Dendritic cell treated with granulocyte-macrophage colony-stimulating factor and Interleukin-4, amounts not matched to agents 40 ng/mL and 50 ng/mL, for 4 days (primary cell): ENCODE measurements at regions not wholly inside any gene's neighbourhood (a gene's known extent, or its start where the extent isn't known, plus 50 kb on each side); places are given as distances from the start of the nearest gene placed in this dataset.
"Not testable (repeated sequence)": the region's sequence is repeated elsewhere in the genome, so short reads cannot be mapped to it uniquely, and the experiment has no call there.

Experiments
- H3K27ac Mint-ChIP-seq: one replicate; pipeline ENCODE4 v1.8.0; 2022; ENCODE audit warnings: mild to moderate bottlenecking, mixed read lengths
- H3K27me3 Mint-ChIP-seq: one replicate; pipeline ENCODE4 v1.8.0; 2022; ENCODE audit warnings: mild to moderate bottlenecking, mixed read lengths
- H3K36me3 Mint-ChIP-seq: one replicate; pipeline ENCODE4 v1.8.0; 2022; ENCODE audit warnings: low read depth, mixed read lengths
- H3K4me1 Mint-ChIP-seq: one replicate; pipeline ENCODE4 v1.8.0; 2022; ENCODE audit warnings: low read depth, mixed read lengths
- H3K4me3 Mint-ChIP-seq: one replicate; pipeline ENCODE4 v1.8.0; 2022; ENCODE audit warnings: mild to moderate bottlenecking, moderate library complexity, mixed read lengths
- H3K9me3 Mint-ChIP-seq: one replicate; pipeline ENCODE4 v1.8.0; 2022; ENCODE audit warnings: mixed read lengths
- intact Hi-C: fragments of 100-400 bp; cut with micrococcal nuclease; formaldehyde crosslinking; loops from one replicate; pipeline ENCODE4 v1.15.0; 2022

DNA sequence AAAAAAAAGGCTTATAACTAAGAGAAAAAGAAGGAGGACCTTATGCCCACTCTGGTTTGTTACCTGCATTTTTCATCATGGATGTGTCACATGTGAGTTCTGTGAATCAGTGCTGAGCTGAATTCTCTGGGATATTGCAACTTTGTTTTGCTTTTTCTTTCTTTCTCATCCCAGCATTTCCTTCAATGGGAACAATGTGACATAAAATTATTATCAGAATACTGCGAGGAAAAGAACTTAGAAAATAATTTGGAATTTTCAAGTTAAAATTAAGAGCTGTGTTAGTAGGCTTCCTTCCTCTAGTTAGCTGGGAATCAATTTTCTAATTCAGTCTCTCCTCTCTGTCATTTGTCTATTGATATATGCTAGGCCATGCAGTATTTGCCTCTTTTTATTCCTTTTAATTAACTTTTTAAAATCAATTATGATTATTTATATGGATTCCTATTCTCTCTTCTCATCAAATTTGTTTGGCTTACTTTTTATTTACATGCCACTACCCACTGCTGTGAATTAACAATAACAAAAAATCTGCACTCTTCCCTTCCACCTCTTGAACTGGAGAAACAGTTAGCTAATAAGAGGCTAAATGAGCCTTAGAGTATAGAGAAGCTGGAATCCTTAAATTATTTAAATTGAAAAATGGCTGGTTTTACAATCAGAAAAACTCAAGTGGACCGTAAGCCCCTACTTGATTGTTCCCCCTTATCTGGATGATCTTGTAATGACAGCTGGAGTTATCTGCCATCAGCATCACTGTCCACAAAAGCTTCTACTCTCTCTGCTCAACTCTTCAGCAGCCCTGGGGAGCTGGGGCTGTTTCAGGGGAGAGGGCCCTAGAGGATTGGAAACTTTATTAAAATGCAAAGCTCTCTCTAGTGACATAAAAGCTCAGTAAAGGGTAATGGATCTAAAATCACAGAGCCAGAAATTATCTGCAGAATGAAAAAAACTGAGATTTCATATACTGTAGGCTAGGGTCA lies 95.3 kb upstream of the SOX2 start:
- Mint-ChIP-seq H3K27ac (no peak overlapping the region), H3K9me3 (no peaks in the 10 kb centered on the region), H3K36me3 (no peaks in the 10 kb centered on the region), H3K4me1 (no peaks in the 10 kb centered on the region), H3K4me3 (no peak overlapping the region), H3K27me3 (no peaks in the 10 kb centered on the region)
- intact Hi-C loops: no loop called here

DNA sequence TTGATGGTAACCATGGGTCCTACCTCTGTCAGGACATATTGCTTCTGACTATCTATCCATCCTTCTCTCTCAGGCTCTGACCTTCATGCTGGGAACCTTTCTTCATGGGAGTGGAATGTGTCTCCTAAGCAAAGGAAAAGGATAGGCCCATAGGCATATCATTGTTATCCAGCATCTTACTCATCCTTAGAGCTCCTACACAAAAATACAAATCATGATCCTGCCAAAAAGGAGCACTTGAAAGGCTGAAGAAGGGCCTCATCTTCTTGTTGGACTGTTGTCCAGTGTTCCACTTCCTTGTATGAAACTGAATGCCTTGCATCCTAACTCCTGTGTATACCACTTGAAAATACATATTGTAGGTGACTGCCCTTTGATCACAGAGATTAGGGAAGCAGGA lies 96.1 kb upstream of the SOX2 start:
- Mint-ChIP-seq H3K27me3 (no peaks in the 10 kb centered on the region), H3K4me3 (no peak overlapping the region), H3K36me3 (no peaks in the 10 kb centered on the region), H3K4me1 (no peaks in the 10 kb centered on the region), H3K9me3 (no peaks in the 10 kb centered on the region), H3K27ac (no peak overlapping the region)
- intact Hi-C loops: no loop called here

DNA sequence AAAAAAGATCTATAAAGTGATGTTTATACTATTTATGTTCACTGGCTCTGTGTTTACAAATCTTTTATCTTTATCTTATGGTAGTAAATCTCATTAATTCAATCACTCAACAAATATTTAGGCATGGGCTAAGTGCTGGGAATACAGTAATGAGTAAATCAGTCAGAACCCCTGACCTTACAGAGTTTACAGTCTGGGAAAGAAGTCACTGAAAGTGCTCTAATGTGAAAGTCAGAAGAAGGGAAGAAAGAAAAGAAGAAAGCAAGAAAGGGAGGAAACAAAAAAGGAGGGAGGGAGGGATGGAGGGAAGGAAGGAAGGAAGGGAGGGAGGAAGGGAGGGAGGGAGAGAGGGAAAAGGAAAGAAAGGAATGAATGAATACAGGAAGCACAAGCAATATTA lies 96.8 kb upstream of the SOX2 start:
- no peak overlapping the region for H3K27ac Mint-ChIP-seq
- no peaks in the 10 kb centered on the region for H3K36me3 Mint-ChIP-seq
- H3K4me1 Mint-ChIP-seq: no peaks in the 10 kb centered on the region
- no peaks in the 10 kb centered on the region for H3K9me3 Mint-ChIP-seq
- no peaks in the 10 kb centered on the region for H3K27me3 Mint-ChIP-seq
- intact Hi-C loops: no loop called here
- no peak overlapping the region for H3K4me3 Mint-ChIP-seq

DNA sequence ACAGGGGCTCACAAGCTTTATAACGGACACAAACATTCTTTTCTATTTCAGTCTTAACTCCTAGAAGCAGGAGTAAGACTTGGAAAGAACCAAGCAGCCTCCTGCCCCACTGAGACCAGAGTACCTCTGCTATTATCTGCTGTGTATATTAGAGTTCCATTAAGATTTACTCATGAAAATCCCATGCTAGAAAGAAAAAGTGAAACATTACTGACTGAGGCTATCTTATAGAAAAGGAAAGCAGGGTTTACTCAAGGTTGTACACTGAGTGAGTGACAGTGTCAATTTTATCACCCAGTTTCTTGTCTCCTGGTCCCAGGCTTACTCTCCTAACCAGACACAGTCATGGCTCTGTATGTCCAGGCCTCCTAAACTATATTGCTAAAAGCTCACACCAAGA lies 97.9 kb upstream of the SOX2 start:
- Mint-ChIP-seq H3K27me3 (no peaks in the 10 kb centered on the region), H3K36me3 (no peaks in the 10 kb centered on the region), H3K9me3 (no peaks in the 10 kb centered on the region), H3K4me3 (no peak overlapping the region), H3K27ac (no peak overlapping the region), H3K4me1 (no peaks in the 10 kb centered on the region)
- intact Hi-C loops: no loop called here

DNA sequence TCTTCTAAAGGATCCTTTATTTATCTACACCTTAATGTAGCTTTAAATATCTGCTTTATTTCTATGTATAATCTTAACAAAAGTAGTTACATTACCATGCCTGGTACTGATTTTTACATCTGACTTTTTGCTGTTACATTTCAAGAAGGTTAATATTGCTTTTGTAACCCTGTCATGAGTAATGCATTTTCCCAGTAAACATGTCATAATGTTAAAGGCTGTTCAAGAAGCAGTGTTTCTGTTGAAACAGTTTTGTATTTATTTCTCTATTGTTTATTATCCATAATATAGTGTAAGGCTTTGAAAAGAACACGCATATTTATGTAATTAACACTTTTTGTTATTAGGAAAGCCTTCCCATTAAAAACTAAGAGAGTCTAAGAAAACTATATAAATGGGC lies 98.5 kb upstream of the SOX2 start:
- no peak overlapping the region for H3K4me3 Mint-ChIP-seq
- H3K36me3 Mint-ChIP-seq: no peaks in the 10 kb centered on the region
- no peaks in the 10 kb centered on the region for H3K4me1 Mint-ChIP-seq

DNA sequence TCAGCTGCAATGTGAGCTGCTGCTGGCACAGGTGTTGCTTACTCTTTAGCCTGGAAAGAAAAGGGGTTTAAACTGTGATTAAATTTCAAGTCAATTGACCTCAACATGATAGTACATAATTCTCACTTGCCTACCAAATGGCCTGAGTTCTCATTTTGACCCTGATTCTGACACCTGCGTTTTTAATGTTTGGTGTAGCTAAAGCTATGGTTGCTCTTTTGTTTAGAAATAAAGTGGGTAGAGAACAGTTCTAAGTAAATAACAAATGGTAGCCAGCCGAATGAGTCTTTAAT lies 100.8 kb upstream of the SOX2 start:
- intact Hi-C loops: no loop called here
- H3K27me3 Mint-ChIP-seq: no peaks in the 10 kb centered on the region
- H3K4me1 Mint-ChIP-seq: no peaks in the 10 kb centered on the region
- H3K27ac Mint-ChIP-seq: no peak overlapping the region
- no peak overlapping the region for H3K4me3 Mint-ChIP-seq
- H3K9me3 Mint-ChIP-seq: no peaks in the 10 kb centered on the region
- H3K36me3 Mint-ChIP-seq: no peaks in the 10 kb centered on the region

More for the DNA sequence above, 98.5 kb upstream of the SOX2 start:
- Mint-ChIP-seq H3K9me3 (no peaks in the 10 kb centered on the region), H3K27ac (no peak overlapping the region), H3K27me3 (no peaks in the 10 kb centered on the region)
- intact Hi-C loops: no loop called here

DNA sequence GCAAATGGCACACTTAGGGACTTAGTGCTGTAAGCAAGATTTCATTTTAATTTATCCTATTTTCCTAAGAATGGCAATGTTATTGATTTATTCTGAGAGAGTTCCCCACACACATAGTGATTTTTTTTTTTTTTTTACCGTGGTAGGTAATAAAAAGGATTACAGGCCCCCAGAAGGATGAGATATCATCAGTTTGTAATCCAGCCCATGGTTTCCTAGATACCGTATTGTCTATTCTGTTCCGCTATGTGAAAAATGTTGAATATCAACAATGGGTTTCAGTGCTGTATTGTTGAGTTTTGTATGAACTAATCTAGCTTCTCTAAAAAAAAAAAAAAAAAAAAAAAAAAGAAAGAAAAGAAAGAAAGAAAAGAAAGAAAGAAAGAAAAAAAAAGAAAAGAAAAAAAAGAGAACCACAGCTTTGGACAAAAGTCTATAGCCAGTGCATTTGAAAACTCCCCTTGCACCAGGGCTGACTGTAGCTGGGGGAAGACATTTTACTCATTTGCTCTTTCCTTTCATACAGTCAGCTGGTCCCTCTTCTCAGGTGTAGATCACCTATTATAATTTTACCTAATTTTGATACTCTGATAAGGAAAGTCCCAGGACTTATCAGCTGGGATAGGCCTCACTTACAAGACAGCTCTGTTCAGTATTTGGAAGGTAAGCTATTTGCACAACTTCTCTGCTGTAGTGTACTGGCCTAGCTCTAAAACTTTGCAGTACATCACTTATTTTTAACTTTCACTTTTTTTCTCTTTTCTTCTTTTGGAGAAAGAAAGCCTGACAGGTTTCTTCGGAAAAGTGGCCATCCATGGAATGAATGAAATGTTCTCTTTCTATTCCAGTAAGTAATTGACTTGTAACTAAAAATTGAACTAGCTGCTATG lies 101.4 kb upstream of the SOX2 start:
- no peaks in the 10 kb centered on the region for H3K27me3 Mint-ChIP-seq

DNA sequence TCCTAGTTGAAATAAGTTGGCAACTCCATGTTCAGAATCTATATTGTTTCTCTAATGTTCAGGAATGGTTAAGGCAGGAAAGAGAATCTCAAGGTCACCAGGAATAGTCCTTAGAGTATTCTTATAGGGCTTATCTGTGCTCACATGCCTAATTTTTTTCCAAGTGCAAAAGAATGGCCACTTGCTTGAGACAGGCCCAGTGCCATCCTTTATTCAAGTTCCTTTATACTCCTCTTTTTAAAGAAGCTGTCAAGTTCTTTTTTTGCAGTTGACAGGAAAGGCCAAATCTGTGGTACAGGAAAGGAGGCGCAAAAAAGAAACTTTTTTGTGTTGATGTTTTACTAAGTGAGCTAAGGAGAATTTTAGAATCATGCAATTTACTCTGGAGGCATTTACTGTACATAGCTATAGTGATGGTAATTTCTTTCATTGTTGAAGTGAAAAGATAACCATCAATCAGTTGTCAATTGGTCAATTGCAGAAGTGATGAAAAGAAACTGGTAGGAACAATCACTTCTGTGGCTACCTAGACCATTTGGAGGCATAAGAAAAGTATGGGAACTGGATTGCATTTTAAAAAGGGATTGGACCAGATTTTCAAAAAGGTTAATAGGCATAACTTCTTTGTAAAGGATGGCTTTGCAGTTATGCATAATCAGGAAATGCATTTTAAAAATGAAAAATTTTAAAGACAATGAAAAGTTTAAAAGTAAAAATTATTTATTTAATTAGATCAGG lies 102.5 kb upstream of the SOX2 start:
- Mint-ChIP-seq H3K27ac (no peak overlapping the region), H3K9me3 (no peaks in the 10 kb centered on the region), H3K27me3 (no peaks in the 10 kb centered on the region), H3K4me3 (no peak overlapping the region), H3K36me3 (no peaks in the 10 kb centered on the region), H3K4me1 (no peaks in the 10 kb centered on the region)
- intact Hi-C loops: no loop called here

More for the DNA sequence above, 101.4 kb upstream of the SOX2 start:
- intact Hi-C loops: no loop called here
- Mint-ChIP-seq H3K4me1 (no peaks in the 10 kb centered on the region), H3K9me3 (no peaks in the 10 kb centered on the region), H3K36me3 (no peaks in the 10 kb centered on the region), H3K27ac (no peak overlapping the region), H3K4me3 (no peak overlapping the region)

GRCh38 chr3:181604267-181604666 lies 107.5 kb upstream of the SOX2 start:
- no peaks in the 10 kb centered on the region for H3K27me3 Mint-ChIP-seq
- no peak overlapping the region for H3K27ac Mint-ChIP-seq
- no peak overlapping the region for H3K4me3 Mint-ChIP-seq
- intact Hi-C loops: no loop called here
- no peaks in the 10 kb centered on the region for H3K36me3 Mint-ChIP-seq
- H3K4me1 Mint-ChIP-seq: no peaks in the 10 kb centered on the region
- H3K9me3 Mint-ChIP-seq: no peaks in the 10 kb centered on the region

DNA sequence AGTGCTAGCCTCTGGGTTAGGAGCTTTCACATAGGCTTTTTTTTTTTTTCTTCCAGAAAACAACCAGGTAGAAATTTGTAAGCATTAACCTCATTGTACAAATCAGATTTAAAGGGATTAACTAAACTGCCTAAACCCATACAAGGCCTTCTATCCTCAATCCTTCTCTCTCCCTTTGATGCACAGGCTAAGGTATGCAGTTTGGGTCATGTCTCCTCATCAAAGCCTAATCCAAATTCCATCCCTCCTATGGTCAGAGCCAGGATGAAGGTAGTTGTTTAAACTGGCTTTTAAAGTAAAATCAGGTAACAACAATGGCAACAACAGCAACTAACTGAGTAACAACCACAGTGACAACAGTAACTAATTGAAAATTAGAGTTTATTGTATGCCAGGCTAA lies 115.6 kb upstream of the SOX2 start:
- no peaks in the 10 kb centered on the region for H3K27me3 Mint-ChIP-seq
- H3K27ac Mint-ChIP-seq: no peak overlapping the region
- no peak overlapping the region for H3K4me3 Mint-ChIP-seq
- H3K9me3 Mint-ChIP-seq: peaks cover 17% of the 10 kb centered on the region
- no peaks in the 10 kb centered on the region for H3K36me3 Mint-ChIP-seq
- intact Hi-C loops: no loop called here
- no peaks in the 10 kb centered on the region for H3K4me1 Mint-ChIP-seq

DNA sequence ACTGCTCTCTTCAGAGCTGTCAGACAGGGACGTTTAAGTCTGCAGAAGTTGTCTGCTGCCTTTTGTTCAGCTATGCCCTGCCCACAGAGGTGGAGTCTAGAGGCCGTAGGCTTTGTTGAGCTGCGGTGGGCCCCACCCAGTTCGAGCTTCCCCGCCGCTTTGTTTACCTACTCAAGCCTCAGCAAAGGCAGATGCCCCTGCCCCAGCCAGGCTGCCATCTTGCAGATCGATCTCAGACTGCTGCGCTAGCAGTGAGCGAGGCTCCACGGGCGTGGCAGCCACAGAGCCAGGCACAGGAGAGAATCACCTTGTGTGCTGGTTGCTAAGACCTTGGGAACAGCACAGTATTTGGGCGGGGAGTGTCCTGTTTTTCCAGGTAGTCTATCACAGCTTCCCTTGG lies 120.8 kb upstream of the SOX2 start:
- H3K4me3 Mint-ChIP-seq, H3K36me3 Mint-ChIP-seq, H3K4me1 Mint-ChIP-seq, H3K27me3 Mint-ChIP-seq, H3K27ac Mint-ChIP-seq, intact Hi-C loops: not testable (repeated sequence)
- peaks cover 63% of the 10 kb centered on the region for H3K9me3 Mint-ChIP-seq

DNA sequence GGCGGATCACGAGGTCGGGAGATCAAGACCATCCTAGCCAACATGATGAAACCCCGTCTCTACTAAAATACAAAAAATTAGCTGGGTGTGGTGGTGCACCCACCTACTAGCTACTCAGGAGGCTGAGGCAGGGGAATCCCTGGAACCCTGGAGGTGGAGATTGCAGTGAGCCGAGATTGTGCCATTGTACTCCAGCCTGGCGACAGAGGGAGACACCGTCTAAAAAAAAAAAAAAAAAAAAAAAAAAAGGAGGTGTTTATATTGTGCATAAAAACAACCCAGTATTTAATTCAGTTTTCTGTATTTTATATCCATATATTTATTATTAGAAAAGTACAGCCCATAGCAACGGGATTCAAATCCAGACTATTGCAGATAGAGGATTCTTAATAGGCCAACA lies 129.1 kb upstream of the SOX2 start:
- H3K36me3 Mint-ChIP-seq: no peaks in the 10 kb centered on the region
- intact Hi-C loops: no loop called here
- no peaks in the 10 kb centered on the region for H3K27me3 Mint-ChIP-seq
- no peaks in the 10 kb centered on the region for H3K4me1 Mint-ChIP-seq
- H3K9me3 Mint-ChIP-seq: peaks cover 11% of the 10 kb centered on the region
- no peak overlapping the region for H3K27ac Mint-ChIP-seq
- no peak overlapping the region for H3K4me3 Mint-ChIP-seq

DNA sequence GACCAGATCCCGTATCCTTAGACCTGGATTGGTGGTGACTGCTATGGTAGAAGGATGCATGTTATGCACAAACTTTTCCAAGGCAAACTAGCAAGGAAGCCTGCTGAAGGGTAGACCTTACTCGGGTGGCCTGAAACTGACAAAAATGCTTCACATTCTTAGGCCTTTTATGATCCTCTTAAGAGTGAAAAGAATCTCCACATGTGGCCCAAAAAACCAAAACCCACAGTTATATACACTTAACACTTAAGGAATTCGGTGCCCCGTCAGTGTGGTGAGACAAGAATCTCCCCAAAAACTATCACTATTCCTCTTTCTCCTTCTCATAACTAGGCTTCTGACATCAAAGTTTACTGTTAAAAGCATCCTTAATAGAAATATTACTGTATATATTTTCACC lies 130.1 kb upstream of the SOX2 start:
- H3K27me3 Mint-ChIP-seq: no peaks in the 10 kb centered on the region
- H3K9me3 Mint-ChIP-seq: peaks cover 1% of the 10 kb centered on the region
- H3K4me3 Mint-ChIP-seq: no peak overlapping the region
- no peaks in the 10 kb centered on the region for H3K36me3 Mint-ChIP-seq
- no peak overlapping the region for H3K27ac Mint-ChIP-seq
- H3K4me1 Mint-ChIP-seq: no peaks in the 10 kb centered on the region
- intact Hi-C loops: no loop called here

- intact Hi-C loops: no loop called here
- no peak overlapping the region for H3K4me3 Mint-ChIP-seq
- H3K27me3 Mint-ChIP-seq: no peaks in the 10 kb centered on the region
- no peaks in the 10 kb centered on the region for H3K9me3 Mint-ChIP-seq
- no peaks in the 10 kb centered on the region for H3K4me1 Mint-ChIP-seq
- H3K27ac Mint-ChIP-seq: no peak overlapping the region
- H3K36me3 Mint-ChIP-seq: no peaks in the 10 kb centered on the region
These were observed 133.0 kb upstream of the SOX2 start for GRCh38 chr3:181578743-181579142.
